Left lung (tissue), 4 donors: ENCODE measurements at regions not wholly inside any gene's neighbourhood (a gene's known extent, or its start where the extent isn't known, plus 50 kb on each side); places are given as distances from the start of the nearest gene placed in this dataset.

Experiments used
- ATAC-seq: fragments of 200-7000 bp; cut with Tn5 transposase; one replicate; pipeline ENCODE4 v1.9.1; 2020; ENCODE audit warnings: moderate library complexity
- DNase-seq, 4 donors: peaks; one replicate each; pipeline ENCODE4 v3.0.0-alpha.2; 2013 to 2020
- H3K27ac ChIP-seq, 2 donors: fragments of 200-600 bp; sonication (generic) in 1 of 2; one replicate each; pipeline versions ENCODE4 v1.5.0 to v1.8.0; 2020 to 2021
- H3K27me3 ChIP-seq, 2 donors: fragments of 200-600 bp; sonication (generic) in 1 of 2; one replicate each; pipeline versions ENCODE4 v1.5.0 to v1.8.0; 2020 to 2021
- H3K36me3 ChIP-seq, 2 donors: fragments of 200-600 bp; sonication (generic) in 1 of 2; one replicate each; pipeline versions ENCODE4 v1.5.0 to v1.8.0; 2020 to 2021
- H3K4me1 ChIP-seq, 2 donors: fragments of 200-600 bp; one replicate each; pipeline ENCODE4 v1.8.0; 2021
- H3K4me3 ChIP-seq, 2 donors: fragments of 200-600 bp; sonication (generic) in 1 of 2; one replicate each; pipeline versions ENCODE4 v1.5.0 to v1.8.0; 2020 to 2021; ENCODE audit warnings: mild to moderate bottlenecking in 1 of 2
- H3K9me3 ChIP-seq, 2 donors: fragments of 200-600 bp; sonication (generic) in 1 of 2; one replicate each; pipeline versions ENCODE4 v1.5.0 to v1.8.0; 2020 to 2021
- CTCF ChIP-seq, 2 donors: fragments of 200-600 bp; sonication (generic) in 1 of 2; IDR thresholded peaks; one replicate each; pipeline versions ENCODE4 v1.5.0 to v1.8.0; 2021; ENCODE audit warnings: antibody characterized with exemption in 2 of 2
- intact Hi-C, 2 donors: fragments of 100-400 bp; cut with DNase I; formaldehyde crosslinking; loops; one replicate each; pipeline versions ENCODE4 v1.11.2 to v1.14.2; 2022
- donor health status: DM: no; HTN: yes; CAD: no.
- donor health status: DM: no; HTN: no; CAD: no.

GRCh38 chr1:5564578-5565257, 427.5 kb downstream of the NPHP4 start:
- DNase-seq (no peak), ATAC-seq (no peak)
- H3K27ac ChIP-seq, result no peak overlapping the region
- peaks cover 0 to 4% of the 10 kb centered on the region in 2 donors for H3K27me3 ChIP-seq
- intact Hi-C loops, result no loop called here
- peaks cover 0 to 13% of the 10 kb centered on the region in 2 donors for H3K9me3 ChIP-seq
- H3K36me3 ChIP-seq, result no peaks in the 10 kb centered on the region
- no peak for TF ChIP-seq CTCF (IDR thresholded peaks at IDR 0.05)
- no peaks in the 10 kb centered on the region for H3K4me1 ChIP-seq
- H3K4me3 ChIP-seq, result no peak overlapping the region

GRCh38 chr1:5563861-5564577, 428.2 kb downstream of the NPHP4 start:
- peaks cover 0 to 4% of the 10 kb centered on the region in 2 donors for H3K27me3 ChIP-seq
- H3K36me3 ChIP-seq, result no peaks in the 10 kb centered on the region
- DNase-seq (no peak), ATAC-seq (no peak)
- TF ChIP-seq CTCF (IDR thresholded peaks at IDR 0.05), result no peak
- intact Hi-C loops, result no loop called here
- no peaks in the 10 kb centered on the region for H3K4me1 ChIP-seq
- no peak overlapping the region for H3K27ac ChIP-seq
- peaks cover 0 to 8% of the 10 kb centered on the region in 2 donors for H3K9me3 ChIP-seq
- no peak overlapping the region for H3K4me3 ChIP-seq

- Histone ChIP-seq H3K9me3 (peaks cover 0 to 9% of the 10 kb centered on the region in 2 donors), H3K27me3 (peaks cover 0 to 4% of the 10 kb centered on the region in 2 donors), H3K27ac (no peak overlapping the region), H3K4me3 (no peak overlapping the region), H3K36me3 (no peaks in the 10 kb centered on the region), H3K4me1 (no peaks in the 10 kb centered on the region)
- DNase-seq (no peak), ATAC-seq (no peak)
- no peak for TF ChIP-seq CTCF (IDR thresholded peaks at IDR 0.05)
- intact Hi-C loops, result no loop called here
Observed at GRCh38 chr1:5562769-5563168, 429.5 kb downstream of the NPHP4 start.

- ATAC-seq, result no peak
- TF ChIP-seq CTCF (IDR thresholded peaks at IDR 0.05), result no peak
- no peak for DNase-seq
- no peak overlapping the region for H3K27ac ChIP-seq
- intact Hi-C loops, result no loop called here
- no peaks in the 10 kb centered on the region for H3K4me1 ChIP-seq
- H3K36me3 ChIP-seq, result no peaks in the 10 kb centered on the region
- H3K9me3 ChIP-seq, result peaks cover 0 to 9% of the 10 kb centered on the region in 2 donors
- no peak overlapping the region for H3K4me3 ChIP-seq
- H3K27me3 ChIP-seq, result peaks cover 0 to 4% of the 10 kb centered on the region in 2 donors
Observed at GRCh38 chr1:5562331-5562730, 429.9 kb downstream of the NPHP4 start.

GRCh38 chr1:5559078-5559477, 433.1 kb downstream of the NPHP4 start:
- DNase-seq, result no peak
- no peak overlapping the region for H3K27ac ChIP-seq
- peaks cover 0 to 9% of the 10 kb centered on the region in 2 donors for H3K9me3 ChIP-seq
- H3K36me3 ChIP-seq, result no peaks in the 10 kb centered on the region
- no peak for TF ChIP-seq CTCF (IDR thresholded peaks at IDR 0.05)
- H3K4me3 ChIP-seq, result no peak overlapping the region
- H3K4me1 ChIP-seq, result no peaks in the 10 kb centered on the region
- intact Hi-C loops, result no loop called here
- no peaks in the 10 kb centered on the region for H3K27me3 ChIP-seq
- ATAC-seq, result no peak
